Fibroblast of mammary gland (primary cell): ENCODE measurements at regions not wholly inside any gene's neighbourhood (a gene's known extent, or its start where the extent isn't known, plus 50 kb on each side); places are given as distances from the start of the nearest gene placed in this dataset.

Experiments
- DNase-seq: peaks from one replicate; pipeline ENCODE4 v3.0.0-alpha.2; 2010; ENCODE audit warnings: low read depth
- H3K4me3 ChIP-seq: 2 replicates; pipeline ENCODE4 v1.5.1; 2011; ENCODE audit warnings: low read depth, mild to moderate bottlenecking, low read length, moderate library complexity; ENCODE audit not compliant: control insufficient read depth
- TF ChIP-seq, protein P1 (sequence below): conservative IDR thresholded peaks from 2 replicates; pipeline ENCODE4 v1.5.1; 2011; ENCODE audit warnings: low read depth, low read length, inconsistent platforms; ENCODE audit not compliant: control insufficient read depth, insufficient read depth

DNA sequence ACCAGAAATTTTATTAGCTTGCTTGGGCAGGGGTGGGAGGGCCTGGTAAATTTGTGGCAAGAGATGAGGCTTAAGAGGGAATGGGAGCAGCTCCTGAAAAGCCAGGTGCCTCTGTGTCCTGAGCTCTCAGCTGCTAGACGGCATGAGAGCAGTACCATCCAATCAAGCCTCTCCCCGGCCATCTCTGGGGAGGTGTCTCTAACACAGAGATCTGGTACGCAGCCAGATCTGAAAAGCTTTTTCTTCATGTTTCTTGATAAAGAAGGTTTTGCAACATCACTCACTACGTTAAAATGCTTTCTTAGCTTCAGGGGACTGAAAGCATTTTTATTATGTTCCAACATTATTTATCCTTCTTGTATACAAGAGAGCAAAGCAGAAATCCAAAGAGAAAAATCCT is 488.2 kb downstream of the RBFOX1 start:
- no peak for DNase-seq
- TF ChIP-seq, protein P1, sequence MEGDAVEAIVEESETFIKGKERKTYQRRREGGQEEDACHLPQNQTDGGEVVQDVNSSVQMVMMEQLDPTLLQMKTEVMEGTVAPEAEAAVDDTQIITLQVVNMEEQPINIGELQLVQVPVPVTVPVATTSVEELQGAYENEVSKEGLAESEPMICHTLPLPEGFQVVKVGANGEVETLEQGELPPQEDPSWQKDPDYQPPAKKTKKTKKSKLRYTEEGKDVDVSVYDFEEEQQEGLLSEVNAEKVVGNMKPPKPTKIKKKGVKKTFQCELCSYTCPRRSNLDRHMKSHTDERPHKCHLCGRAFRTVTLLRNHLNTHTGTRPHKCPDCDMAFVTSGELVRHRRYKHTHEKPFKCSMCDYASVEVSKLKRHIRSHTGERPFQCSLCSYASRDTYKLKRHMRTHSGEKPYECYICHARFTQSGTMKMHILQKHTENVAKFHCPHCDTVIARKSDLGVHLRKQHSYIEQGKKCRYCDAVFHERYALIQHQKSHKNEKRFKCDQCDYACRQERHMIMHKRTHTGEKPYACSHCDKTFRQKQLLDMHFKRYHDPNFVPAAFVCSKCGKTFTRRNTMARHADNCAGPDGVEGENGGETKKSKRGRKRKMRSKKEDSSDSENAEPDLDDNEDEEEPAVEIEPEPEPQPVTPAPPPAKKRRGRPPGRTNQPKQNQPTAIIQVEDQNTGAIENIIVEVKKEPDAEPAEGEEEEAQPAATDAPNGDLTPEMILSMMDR, result no peak
- no peak overlapping the region for H3K4me3 ChIP-seq

DNA sequence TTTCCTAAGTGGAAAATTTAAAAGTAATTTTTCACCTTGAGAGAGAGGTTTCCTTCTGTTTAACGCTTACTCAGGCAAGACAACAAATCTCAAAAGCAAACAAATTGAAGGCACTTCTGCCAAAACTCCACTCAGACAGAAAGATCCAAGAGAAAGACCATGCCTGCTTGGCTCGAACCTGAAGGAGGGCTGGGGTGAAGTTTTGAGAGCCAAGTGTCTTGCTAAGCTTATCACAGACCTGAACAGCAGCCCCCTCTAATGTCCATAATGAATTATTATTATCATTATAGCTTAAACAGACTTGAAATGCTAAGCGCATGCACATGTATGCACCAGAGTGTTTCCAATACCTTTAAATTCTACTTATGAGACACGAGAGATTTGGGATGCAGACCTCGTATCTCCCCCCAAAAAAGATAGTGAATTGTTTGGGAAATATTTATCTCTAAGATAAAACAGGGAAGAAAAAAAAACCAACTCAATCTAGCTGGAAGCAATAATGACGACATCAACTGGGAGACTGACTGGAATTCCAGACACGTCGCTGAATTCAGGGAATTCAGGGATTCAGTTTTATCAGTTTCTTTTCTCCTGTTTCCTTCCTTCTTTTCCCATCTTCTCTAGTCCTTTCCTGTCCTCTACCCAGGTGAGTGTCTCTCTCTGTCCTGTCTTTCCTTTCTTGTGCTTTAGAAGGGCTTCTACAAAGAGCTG is 473.2 kb downstream of the RBFOX1 start:
- no peak for DNase-seq
- TF ChIP-seq, protein P1, result no peak
- no peak overlapping the region for H3K4me3 ChIP-seq

DNA sequence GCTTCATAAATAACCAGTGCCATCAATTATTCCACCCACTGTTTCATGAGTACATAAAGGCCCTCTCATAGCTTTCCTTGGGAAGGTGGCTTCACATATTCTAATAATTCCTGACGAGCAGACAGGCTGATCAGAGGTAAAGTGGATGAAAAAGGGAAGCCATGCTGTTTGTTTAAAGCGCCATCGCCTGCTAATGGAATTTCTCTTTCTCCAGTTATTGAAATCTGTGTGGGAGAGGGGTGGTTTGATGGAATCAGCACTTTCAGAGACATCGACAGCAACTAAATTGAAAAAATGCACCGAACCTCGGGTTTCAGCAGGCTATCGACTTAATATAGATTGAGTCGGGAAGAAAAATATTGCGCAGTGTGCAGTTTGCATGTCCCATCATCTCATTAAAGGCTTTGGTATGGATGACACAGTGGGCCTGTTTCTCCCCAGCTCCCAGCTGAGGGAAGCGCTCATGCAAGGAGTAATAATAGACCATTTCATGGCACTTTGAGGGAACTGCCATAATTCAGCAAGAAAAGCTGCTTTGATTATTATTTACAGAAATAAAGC is 472.1 kb downstream of the RBFOX1 start:
- H3K4me3 ChIP-seq, result no peak overlapping the region
- no peak for DNase-seq
- TF ChIP-seq, protein P1, result no peak

DNA sequence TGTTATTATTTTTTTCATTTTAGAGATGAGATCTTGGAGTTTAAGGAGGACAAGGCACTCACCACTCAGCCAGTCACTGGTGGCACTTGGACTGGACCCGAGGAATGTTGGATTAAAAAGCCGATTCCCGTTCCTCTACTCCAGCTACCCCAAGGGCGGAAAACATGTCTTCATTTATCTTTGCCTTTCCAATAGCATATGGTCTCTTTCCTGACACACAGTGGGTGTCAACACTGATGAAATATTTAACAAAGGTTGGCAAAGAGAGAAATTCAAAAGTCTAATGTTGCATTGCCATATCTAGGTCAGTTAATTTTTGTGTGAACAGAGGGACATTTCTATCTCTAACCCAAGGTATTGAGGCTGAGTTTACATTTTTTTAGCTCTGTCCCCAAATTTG is 459.7 kb downstream of the RBFOX1 start:
- TF ChIP-seq, protein P1, result no peak
- DNase-seq, result no peak
- H3K4me3 ChIP-seq, result no peak overlapping the region

DNA sequence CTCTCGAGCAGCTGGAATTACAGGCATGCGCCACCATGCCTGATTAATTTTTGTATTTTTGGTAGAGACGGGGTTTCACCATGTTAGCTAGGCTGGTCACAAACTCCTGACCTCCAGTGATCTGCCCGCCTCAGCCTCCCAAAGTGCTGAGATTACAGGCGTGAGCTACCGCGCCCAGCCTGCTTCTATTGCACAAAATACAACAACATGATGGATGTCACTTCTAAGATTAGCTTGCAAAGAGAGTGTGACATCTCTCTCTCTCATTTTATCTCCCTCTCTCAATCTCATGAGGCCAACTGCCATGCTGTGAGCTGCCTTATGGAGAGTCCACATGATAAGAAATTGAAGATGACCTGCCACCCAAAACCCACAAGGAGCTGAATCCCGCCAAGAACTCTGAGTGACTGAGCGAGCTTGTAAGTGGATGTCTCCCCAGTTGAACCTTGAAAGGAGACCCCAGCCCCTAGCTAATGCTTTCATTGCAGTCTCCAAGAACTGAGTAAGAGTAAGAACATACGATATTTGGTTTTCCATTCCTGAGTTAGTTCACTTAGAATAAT is 458.5 kb downstream of the RBFOX1 start:
- H3K4me3 ChIP-seq, result no peak overlapping the region
- TF ChIP-seq, protein P1, result no peak
- no peak for DNase-seq

GRCh38 chr16:7775072-7775488 is 442.4 kb downstream of the RBFOX1 start:
- TF ChIP-seq, protein P1, result no peak
- H3K4me3 ChIP-seq, result no peak overlapping the region
- DNase-seq, result no peak
